Trophoblast cell (in vitro differentiated cells and primary cell): ENCODE measurements at regions not wholly inside any gene's neighbourhood (a gene's known extent, or its start where the extent isn't known, plus 50 kb on each side); places are given as distances from the start of the nearest gene placed in this dataset.
"Not testable (repeated sequence)": the region's sequence is repeated elsewhere in the genome, so short reads cannot be mapped to it uniquely, and the experiment has no call there.

ENCODE experiments used
- DNase-seq, 2 donors: peaks; one replicate each; pipeline ENCODE4 v3.0.0-alpha.2; 2016
- H2AFZ ChIP-seq: 2 replicates; pipeline ENCODE4 v1.6.1; 2013; ENCODE audit warnings: low read length, moderate library complexity, mild to moderate bottlenecking; ENCODE audit not compliant: insufficient read depth, poor library complexity
- H2AK5ac ChIP-seq: 2 replicates; pipeline ENCODE4 v1.6.1; 2013; ENCODE audit warnings: mild to moderate bottlenecking, low read length
- H2BK120ac ChIP-seq: 2 replicates; pipeline ENCODE4 v1.6.1; 2013; ENCODE audit warnings: low read length, mild to moderate bottlenecking, moderate library complexity; ENCODE audit not compliant: insufficient read depth, poor library complexity
- H2BK12ac ChIP-seq: 2 replicates; pipeline ENCODE4 v1.6.1; 2013; ENCODE audit warnings: mild to moderate bottlenecking, low read length, moderate library complexity
- H2BK5ac ChIP-seq: 2 replicates; pipeline ENCODE4 v1.6.1; 2013; ENCODE audit warnings: low read length, low read depth, moderate library complexity, mild to moderate bottlenecking; ENCODE audit not compliant: poor library complexity
- H3K14ac ChIP-seq: 2 replicates; pipeline ENCODE4 v1.6.1; 2013; ENCODE audit warnings: mild to moderate bottlenecking, low read length
- H3K18ac ChIP-seq: 2 replicates; pipeline ENCODE4 v1.6.1; 2013; ENCODE audit warnings: mild to moderate bottlenecking, low read length
- H3K23ac ChIP-seq: 2 replicates; pipeline ENCODE4 v1.6.1; 2013; ENCODE audit warnings: low read length
- H3K27ac ChIP-seq: 2 replicates; pipeline ENCODE4 v1.5.1; 2013; ENCODE audit warnings: low read depth, mild to moderate bottlenecking, inconsistent platforms, low read length, moderate library complexity
- H3K27me3 ChIP-seq: 2 replicates; pipeline ENCODE4 v1.6.1; 2013; ENCODE audit warnings: inconsistent platforms, mild to moderate bottlenecking, low read length, moderate library complexity; ENCODE audit not compliant: insufficient read depth
- H3K36me3 ChIP-seq, 2 experiments: 1 replicate in 1 of 2; 2 replicates in 1 of 2; pipeline ENCODE4 v1.6.1; 2013; ENCODE audit warnings: low read length in 2 of 2, mild to moderate bottlenecking in 2 of 2, moderate library complexity in 1 of 2; ENCODE audit not compliant: insufficient read depth in 2 of 2, control insufficient read depth in 1 of 2
- H3K4ac ChIP-seq: 2 replicates; pipeline ENCODE4 v1.6.1; 2013; ENCODE audit warnings: low read depth, mild to moderate bottlenecking, low read length, moderate library complexity
- H3K4me1 ChIP-seq, 2 experiments: 1 replicate in 1 of 2; 2 replicates in 1 of 2; pipeline ENCODE4 v1.6.1; 2013; ENCODE audit warnings: low read length in 2 of 2, mild to moderate bottlenecking in 2 of 2, moderate library complexity in 1 of 2; ENCODE audit not compliant: insufficient read depth in 2 of 2, control insufficient read depth in 1 of 2
- H3K4me2 ChIP-seq: 2 replicates; pipeline ENCODE4 v1.6.1; 2013; ENCODE audit warnings: inconsistent platforms, mild to moderate bottlenecking, low read length, moderate library complexity
- H3K4me3 ChIP-seq: 2 replicates; pipeline ENCODE4 v1.5.1; 2013; ENCODE audit warnings: mild to moderate bottlenecking, low read depth, low read length, inconsistent platforms
- H3K79me1 ChIP-seq: one replicate; pipeline ENCODE4 v1.6.1; 2013; ENCODE audit warnings: low read length
- H3K79me2 ChIP-seq: 2 replicates; pipeline ENCODE4 v1.6.1; 2013; ENCODE audit warnings: low read length, mild to moderate bottlenecking; ENCODE audit not compliant: control insufficient read depth, insufficient read depth, poor library complexity
- H3K9ac ChIP-seq: 2 replicates; pipeline ENCODE4 v1.6.1; 2013; ENCODE audit warnings: mild to moderate bottlenecking, low read length
- H3K9me3 ChIP-seq: 2 replicates; pipeline ENCODE4 v1.6.1; 2013; ENCODE audit warnings: low read depth, mild to moderate bottlenecking, control low read depth, inconsistent platforms, low read length; ENCODE audit not compliant: insufficient read depth
- H4K12ac ChIP-seq: 2 replicates; pipeline ENCODE4 v1.6.1; 2013; ENCODE audit warnings: low read depth, mild to moderate bottlenecking, low read length, moderate library complexity
- H4K8ac ChIP-seq: 2 replicates; pipeline ENCODE4 v1.6.1; 2013; ENCODE audit warnings: low read depth, mild to moderate bottlenecking, low read length, moderate library complexity
- H4K91ac ChIP-seq: one replicate; pipeline ENCODE4 v1.6.1; 2013; ENCODE audit warnings: low read depth, mild to moderate bottlenecking, low read length, moderate library complexity
- WGBS: extraction: QIAGEN DNeasy Blood & Tissue Kit; methylation state at CpG from one replicate; pipeline ENCODE4 v1.1.7; 2013; ENCODE audit warnings: missing lambda C conversion rate; ENCODE audit not compliant: insufficient read length, insufficient coverage; ENCODE audit errors: extremely low coverage; 5-methylcytosine and 5-hydroxymethylcytosine counted together

DNA sequence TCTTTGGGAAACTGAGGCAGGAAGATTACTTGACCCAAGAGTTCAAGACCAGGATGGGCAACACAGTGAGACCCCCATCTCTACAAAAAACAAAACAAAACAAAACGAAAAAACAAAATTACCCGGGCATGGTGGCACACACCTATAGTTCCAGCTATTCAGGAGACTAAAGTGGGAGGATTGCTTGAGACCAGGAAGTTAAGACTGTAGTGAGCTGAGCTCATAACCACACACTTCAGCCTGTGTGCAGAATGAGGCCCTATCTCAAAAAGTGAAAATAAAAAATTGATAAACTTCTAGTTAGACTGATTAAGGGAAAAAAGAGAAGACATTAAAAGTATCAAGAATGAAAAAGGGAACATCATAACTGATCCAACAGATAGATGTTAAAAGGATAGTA is 154.0 kb downstream of the RHOU start:
- Histone ChIP-seq H3K9me3 (peaks cover 2% of the 10 kb centered on the region), H4K91ac (no peak overlapping the region), H2BK120ac (no peak overlapping the region), H3K9ac (no peak overlapping the region), H3K4me2 (no peak overlapping the region), H3K36me3 (no peaks in the 10 kb centered on the region), H4K12ac (no peak overlapping the region), H2AFZ (no peak overlapping the region), H3K23ac (no peak overlapping the region), H3K4me1 (peaks cover 0 to 6% of the 10 kb centered on the region in 2 experiments), H3K27ac (no peak overlapping the region), H3K79me2 (no peaks in the 10 kb centered on the region), H2BK5ac (no peak overlapping the region), H3K4ac (no peak overlapping the region), H2BK12ac (no peak overlapping the region), H3K14ac (no peak overlapping the region), H3K18ac (no peak overlapping the region), H3K27me3 (no peaks in the 10 kb centered on the region), H2AK5ac (no peak overlapping the region), H3K79me1 (no peaks in the 10 kb centered on the region), H4K8ac (no peak overlapping the region), H3K4me3 (no peak overlapping the region)
- no peak for DNase-seq
- WGBS = no CpG with 5 or more reads among the region's 2 CpGs

DNA sequence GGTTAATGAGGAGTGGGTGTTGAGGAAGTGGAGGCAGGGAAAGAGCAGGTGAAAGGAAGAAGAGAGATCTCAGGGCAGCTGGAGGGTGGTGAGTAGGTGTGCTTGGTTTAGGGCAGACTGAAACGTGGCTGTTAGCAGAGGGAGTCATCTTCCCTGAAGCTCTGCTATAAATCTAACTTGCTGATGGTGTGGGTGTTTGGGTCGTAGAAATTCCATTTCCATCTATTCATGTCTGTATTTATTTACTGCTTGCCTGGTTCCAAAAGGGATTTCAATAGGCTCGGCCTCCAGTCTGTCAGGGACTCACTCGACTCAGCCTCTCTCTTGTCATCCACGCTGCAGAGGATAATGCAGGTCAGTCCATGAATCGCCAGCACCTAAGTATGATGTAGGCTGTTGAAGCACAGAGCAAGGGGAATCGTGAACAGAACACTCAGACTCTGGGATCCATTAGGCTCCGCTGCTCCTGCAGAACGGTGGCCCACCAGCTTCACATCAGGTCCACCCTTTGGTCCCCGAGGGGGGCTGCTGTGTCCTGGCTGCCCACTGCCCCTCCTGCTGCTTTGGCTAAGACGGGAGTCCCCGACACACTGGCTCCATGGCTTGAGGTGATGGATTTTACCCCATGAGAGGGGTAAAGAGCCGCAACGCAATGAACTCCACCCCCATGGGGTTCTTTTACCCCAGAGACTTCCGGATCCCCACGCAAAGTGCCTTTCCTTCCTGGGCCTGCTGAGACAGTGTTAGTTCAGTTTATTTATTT is 156.2 kb downstream of the RHOU start:
- Histone ChIP-seq H3K4ac (no peak overlapping the region), H3K4me3 (no peak overlapping the region), H3K36me3 (no peaks in the 10 kb centered on the region), H2BK12ac (no peak overlapping the region), H2BK120ac (no peak overlapping the region), H3K18ac (no peak overlapping the region), H4K8ac (no peak overlapping the region), H2AFZ (no peak overlapping the region), H3K9me3 (peaks cover 2% of the 10 kb centered on the region), H3K27me3 (no peaks in the 10 kb centered on the region), H2AK5ac (no peak overlapping the region), H3K4me2 (no peak overlapping the region), H3K23ac (no peak overlapping the region), H3K4me1 (peaks cover 0 to 3% of the 10 kb centered on the region in 2 experiments), H4K12ac (no peak overlapping the region), H3K79me1 (no peaks in the 10 kb centered on the region), H3K14ac (no peak overlapping the region), H3K27ac (no peak overlapping the region), H4K91ac (no peak overlapping the region), H3K9ac (no peak overlapping the region), H2BK5ac (no peak overlapping the region), H3K79me2 (no peaks in the 10 kb centered on the region)
- DNase-seq = no peak
- no CpG with 5 or more reads among the region's 16 CpGs for WGBS

DNA sequence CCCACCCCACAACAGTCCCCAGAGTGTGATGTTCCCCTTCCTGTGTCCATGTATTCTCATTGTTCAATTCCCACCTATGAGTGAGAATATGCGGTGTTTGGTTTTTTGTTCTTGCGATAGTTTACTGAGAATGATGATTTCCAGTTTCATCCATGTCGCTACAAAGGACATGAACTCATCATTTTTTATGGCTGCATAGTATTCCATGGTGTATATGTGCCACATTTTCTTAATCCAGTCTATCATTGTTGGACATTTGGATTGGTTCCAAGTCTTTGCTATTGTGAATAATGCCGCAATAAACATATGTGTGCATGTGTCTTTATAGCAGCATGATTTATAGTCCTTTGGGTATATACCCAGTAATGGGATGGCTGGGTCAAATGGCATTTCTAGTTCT is 156.9 kb downstream of the RHOU start:
- H3K4ac ChIP-seq, H3K9ac ChIP-seq, H4K91ac ChIP-seq, H3K4me1 ChIP-seq, H3K4me3 ChIP-seq, H3K79me2 ChIP-seq, H3K79me1 ChIP-seq, H2AFZ ChIP-seq, H4K12ac ChIP-seq, H3K27me3 ChIP-seq, H4K8ac ChIP-seq, H3K14ac ChIP-seq, H2BK120ac ChIP-seq, H2BK12ac ChIP-seq, DNase-seq, H3K23ac ChIP-seq, H3K4me2 ChIP-seq, H3K27ac ChIP-seq, H3K9me3 ChIP-seq, H2BK5ac ChIP-seq, H3K18ac ChIP-seq, H3K36me3 ChIP-seq, H2AK5ac ChIP-seq: not testable (repeated sequence)
- WGBS = no CpG with 5 or more reads among the region's 4 CpGs

DNA sequence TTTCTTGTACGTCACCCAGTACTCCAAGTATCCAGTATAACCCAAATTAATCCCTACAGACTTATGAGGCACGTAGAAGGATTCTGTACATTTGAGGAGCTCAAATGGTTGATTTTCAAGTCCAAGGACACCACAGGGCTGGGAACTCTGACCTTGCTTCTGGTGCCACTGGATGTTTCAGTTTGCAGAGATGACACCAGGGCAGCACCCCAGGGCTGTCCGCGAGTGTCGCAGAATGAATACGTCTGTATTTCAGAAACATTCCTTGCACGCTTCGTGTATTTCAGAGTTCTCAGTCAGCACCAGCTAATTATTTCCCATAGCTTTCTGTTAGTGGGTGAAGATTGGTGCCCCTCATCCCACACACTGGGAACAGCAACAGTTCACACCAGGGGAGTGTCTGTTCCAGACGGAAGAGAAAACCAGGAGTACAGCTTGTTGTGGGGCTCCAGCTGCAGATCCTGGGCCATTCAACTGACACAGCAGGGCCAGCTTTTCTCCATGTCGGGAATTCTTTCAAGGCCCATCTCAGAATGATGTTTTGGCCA is 159.2 kb downstream of the RHOU start:
- WGBS = no CpG with 5 or more reads among the region's 10 CpGs
- H3K79me2 ChIP-seq = no peaks in the 10 kb centered on the region
- no peaks in the 10 kb centered on the region for H3K27me3 ChIP-seq
- DNase-seq = no peak
- no peak overlapping the region for H3K4me2 ChIP-seq
- H3K9ac ChIP-seq = no peak overlapping the region
- H2BK5ac ChIP-seq = no peak overlapping the region
- peaks cover 8 to 9% of the 10 kb centered on the region in 2 experiments for H3K4me1 ChIP-seq
- no peak overlapping the region for H2BK120ac ChIP-seq
- H4K91ac ChIP-seq = no peak overlapping the region
- no peak overlapping the region for H3K4me3 ChIP-seq
- H3K4ac ChIP-seq = no peak overlapping the region
- H4K12ac ChIP-seq = no peak overlapping the region
- H4K8ac ChIP-seq = no peak overlapping the region
- H3K27ac ChIP-seq = no peak overlapping the region
- H2AFZ ChIP-seq = no peak overlapping the region
- H3K79me1 ChIP-seq = peaks cover 2% of the 10 kb centered on the region
- no peak overlapping the region for H2AK5ac ChIP-seq
- no peak overlapping the region for H2BK12ac ChIP-seq
- H3K18ac ChIP-seq = no peak overlapping the region
- no peak overlapping the region for H3K23ac ChIP-seq
- no peaks in the 10 kb centered on the region for H3K36me3 ChIP-seq
- H3K14ac ChIP-seq = no peak overlapping the region
- peaks cover 2% of the 10 kb centered on the region for H3K9me3 ChIP-seq
